HG03432 (cell line): ENCODE measurements at regions not wholly inside any gene's neighbourhood (a gene's known extent, or its start where the extent isn't known, plus 50 kb on each side); places are given as distances from the start of the nearest gene placed in this dataset.
"Not testable (repeated sequence)": the region's sequence is repeated elsewhere in the genome, so short reads cannot be mapped to it uniquely, and the experiment has no call there.

ENCODE experiments used
- ATAC-seq: cut with Tn5 transposase; IDR thresholded peaks from one replicate; pipeline ENCODE4 v1.9.1; 2021; ENCODE audit warnings: mild to moderate bottlenecking, moderate library complexity; ENCODE audit not compliant: unreplicated experiment

DNA sequence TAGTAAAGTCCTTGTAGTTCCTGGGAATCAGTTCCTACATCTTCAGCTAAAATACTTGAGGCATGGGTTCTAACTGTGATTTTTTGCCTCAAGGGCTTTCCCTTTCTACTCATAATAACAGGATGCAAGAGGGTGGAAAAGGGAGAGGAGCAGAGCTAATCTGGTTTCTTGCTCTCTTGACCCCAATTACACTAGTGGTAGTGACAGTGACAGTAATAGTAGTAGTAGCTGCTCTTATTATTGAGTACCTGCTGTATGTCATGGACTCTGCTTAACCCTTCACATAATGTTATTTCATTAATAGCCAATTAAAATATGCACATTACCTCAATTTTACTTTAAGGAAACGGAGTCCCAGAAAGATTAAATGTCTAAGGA lies 214.8 kb upstream of the HNRNPA3 start:
- ATAC-seq = no peak

DNA sequence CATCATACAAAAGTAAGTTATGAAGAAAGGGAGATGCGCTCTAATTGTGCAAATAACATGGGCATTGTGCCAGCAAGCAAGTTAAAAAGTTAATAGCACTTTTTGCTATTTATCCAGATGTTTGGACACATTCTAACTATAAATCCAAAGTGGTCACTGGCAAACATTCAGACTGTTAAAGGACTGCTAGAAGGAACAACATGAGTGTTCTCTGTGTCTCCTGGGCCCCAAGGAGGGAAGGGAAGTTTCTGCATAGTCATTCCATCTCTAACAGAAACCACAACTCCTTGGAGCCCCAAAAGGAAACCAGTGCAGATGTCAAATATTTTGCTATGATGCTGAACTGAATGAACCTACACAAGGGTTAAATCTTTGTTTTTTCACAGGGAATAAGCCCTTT lies 213.3 kb upstream of the HNRNPA3 start:
- ATAC-seq = peak; percentile 88

DNA sequence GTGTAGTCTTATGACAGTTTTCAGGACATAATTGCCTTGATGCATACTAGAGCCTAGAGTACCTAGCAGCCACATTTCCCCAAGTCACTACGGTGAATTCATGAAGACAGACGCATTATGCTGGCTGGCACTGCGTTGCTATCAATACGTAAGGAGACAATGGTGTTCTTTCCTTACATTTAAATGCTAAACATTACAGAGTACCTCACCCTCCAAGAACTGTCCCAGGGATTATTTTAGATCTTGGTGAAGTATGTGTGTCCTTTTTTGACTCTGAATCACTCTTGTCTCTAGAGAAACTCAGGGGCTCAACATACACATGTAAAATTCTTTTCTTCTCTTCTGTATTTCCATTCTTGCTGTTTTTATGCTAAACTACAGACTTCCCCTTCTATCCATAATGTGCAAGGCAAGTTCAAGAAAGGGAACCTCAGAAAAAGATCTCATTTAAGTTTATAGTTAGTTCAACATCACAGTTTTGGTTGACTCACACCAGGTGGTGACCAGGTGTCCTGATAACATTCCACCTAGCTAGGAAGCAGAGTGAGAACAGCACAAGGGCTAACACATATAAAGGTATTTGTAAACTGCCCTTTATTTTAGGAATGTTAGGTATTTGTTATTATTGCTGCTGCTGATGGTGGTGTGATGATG lies 212.4 kb upstream of the HNRNPA3 start:
- ATAC-seq = no peak

DNA sequence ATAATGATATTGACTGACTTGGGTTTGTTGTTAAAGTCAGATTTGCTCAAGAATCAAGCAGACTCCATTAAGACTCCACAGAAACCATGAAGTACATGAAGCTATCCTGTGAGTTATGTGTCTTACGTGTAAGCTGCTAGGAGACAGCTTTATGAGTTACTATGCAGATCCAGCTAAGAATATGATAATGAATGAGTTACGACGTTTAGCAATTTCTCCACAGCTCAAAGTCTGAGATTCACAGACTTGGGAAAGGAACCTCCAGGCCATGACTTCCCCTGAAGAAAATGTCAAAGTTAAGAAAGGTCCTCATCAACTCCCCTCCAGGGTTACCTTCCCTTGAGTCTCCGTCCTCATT lies 211.9 kb upstream of the HNRNPA3 start:
- no peak for ATAC-seq

DNA sequence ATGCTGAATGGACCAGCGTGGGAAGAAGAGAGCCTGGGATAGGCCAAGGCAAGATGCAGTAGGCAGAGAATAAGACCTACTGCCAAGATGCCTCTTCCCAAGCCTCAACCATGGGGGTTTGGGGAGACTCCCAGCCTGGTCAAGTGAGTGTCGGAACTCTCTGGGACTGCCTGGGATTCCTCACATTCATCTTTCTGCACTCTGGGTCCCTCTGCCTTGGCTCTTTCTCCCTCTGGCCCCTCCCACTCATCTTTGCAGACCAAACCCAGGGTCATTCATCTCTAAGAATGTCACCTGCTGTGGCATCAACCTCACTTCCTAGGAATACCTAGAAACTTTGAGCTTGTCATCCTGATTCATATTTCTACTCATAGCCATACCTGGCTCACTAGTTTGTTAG lies 211.3 kb upstream of the HNRNPA3 start:
- ATAC-seq = no peak

DNA sequence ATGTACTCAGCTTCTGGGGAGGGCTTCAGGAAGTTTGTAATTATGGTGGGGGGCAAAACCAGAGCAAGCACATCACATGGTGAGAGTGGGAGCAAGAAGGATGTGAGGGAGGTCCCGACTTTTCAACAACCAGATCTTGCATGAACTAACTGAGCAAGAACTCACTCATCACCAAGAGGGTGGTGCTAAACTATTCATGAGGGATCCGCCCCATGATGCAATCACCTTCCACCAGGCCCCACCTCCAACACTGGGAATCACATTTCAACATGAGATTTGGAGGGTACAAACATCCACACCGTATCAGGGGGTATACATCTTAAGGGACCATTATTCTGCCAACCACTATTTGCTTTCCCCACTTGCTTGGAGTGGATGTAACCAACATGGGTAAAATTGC lies 209.6 kb upstream of the HNRNPA3 start:
- no peak for ATAC-seq

DNA sequence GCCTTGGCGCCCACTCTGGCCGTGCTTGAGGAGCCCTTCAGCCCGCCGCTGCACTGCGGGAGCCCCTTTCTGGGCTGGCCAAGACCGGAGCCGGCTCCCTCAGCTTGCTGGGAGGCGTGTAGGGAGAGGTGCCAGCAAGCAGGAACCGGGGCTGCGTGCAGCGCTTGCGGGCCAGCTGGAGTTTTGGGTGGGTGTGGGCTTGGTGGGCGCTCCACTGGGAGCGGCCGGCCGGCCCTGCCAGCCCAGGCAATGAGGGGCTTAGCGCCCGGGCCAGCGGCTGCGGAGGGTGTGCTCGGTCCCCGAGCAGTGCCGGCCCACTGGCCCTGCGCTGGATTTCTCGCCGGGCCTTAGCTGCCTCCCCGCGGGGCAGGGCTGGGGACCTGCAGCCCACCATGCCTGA lies 204.9 kb upstream of the HNRNPA3 start:
- not testable (repeated sequence) for ATAC-seq

DNA sequence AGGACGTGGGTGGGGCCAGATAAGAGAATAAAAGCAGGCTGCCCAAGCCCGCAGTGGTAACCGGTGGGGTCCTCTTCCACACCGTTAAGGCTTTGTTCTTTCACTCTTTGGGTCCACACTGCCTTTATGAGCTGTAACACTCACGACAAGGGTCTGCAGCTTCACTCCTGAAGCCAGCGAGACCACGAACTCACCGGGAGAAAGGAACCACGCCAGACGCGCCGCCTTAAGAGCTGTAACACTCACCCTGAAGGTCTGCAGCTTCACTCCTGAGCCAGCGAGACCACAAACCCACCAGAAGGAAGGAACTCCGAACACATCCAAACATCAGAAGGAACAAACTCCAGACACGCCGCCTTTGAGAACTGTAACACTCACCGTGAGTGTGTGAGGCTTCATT lies 203.9 kb upstream of the HNRNPA3 start:
- not testable (repeated sequence) for ATAC-seq

DNA sequence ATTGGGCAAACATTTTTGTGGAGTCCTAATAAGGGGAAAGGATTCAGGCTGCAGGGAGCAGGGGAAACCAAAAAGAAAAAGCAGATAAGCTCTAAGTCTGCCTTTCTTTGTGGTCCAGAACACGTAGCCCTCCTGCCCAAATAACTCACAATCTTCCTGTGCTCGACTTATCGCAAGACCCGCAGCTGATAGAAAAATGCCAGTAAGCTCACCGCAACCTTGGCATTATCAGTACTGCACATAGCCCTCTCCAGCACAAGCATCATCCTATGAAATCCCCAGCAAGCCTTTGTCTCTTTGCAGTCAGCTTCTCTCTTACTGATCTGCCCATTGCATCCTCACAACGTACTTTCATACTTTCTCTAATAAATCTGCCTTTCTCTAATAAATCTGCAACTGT lies 202.4 kb upstream of the HNRNPA3 start:
- ATAC-seq = no peak

DNA sequence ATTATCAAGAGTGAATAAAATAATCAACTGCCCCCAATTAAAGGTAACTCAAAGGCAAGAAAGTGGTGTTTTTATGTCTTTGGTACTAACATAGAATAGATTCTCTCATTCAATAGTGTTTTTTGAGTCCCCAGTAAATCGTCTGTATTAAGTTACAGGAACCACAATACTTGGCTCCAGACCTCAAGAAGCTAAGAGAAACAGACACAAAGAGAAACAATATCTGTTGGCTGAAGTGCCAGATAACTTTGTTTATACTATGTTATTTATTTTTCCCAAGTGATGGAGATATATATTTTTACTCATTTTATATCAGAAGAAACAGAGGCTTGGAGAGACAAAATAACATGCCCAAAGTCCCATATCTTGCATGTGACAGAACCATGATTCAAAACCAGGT lies 201.7 kb upstream of the HNRNPA3 start:
- no peak for ATAC-seq

DNA sequence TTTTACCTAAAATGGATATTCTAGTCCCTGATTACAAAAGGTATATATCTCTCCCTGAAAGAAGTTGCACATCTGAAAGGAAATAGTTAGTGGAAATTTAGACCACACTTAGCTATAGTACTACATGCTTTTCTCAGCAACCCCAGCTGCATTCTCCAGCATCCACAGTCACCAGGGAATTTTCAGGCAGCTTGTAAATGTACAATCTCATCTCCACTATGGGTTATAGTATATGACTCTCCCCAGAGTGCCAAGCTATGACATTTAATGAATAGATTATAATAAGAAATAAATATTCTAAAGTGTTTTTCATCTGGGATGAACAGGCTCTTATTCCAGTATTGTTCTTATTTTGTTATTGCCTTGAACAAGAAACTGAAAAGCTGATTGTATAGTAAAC lies 197.6 kb upstream of the HNRNPA3 start:
- ATAC-seq = no peak

DNA sequence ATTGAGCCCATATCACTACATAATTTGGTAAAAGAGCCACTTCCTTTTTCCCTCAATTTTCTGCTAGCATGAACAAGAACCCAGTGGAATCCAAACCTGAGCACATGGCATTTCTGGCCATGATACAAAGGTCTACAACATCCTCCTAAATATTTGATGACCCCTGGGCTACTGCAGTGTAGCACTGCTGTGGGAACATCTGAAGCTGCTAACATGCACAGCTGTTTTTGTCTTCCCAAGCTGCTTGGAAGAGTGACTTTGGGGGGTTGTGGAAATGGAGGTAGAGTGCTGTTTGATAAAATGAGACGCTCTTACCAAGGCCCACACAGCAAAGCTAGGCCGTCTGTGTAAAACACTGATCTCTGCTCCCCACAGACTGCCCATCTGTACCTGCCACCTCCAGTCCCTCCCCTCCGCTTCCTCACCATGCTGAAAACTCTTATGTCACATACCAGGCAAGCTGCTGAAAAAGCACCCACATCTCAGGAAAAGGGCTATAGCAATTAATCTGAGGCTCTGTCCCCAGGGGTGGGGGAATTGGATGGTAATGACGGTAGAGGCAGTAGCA lies 197.2 kb upstream of the HNRNPA3 start:
- no peak for ATAC-seq

DNA sequence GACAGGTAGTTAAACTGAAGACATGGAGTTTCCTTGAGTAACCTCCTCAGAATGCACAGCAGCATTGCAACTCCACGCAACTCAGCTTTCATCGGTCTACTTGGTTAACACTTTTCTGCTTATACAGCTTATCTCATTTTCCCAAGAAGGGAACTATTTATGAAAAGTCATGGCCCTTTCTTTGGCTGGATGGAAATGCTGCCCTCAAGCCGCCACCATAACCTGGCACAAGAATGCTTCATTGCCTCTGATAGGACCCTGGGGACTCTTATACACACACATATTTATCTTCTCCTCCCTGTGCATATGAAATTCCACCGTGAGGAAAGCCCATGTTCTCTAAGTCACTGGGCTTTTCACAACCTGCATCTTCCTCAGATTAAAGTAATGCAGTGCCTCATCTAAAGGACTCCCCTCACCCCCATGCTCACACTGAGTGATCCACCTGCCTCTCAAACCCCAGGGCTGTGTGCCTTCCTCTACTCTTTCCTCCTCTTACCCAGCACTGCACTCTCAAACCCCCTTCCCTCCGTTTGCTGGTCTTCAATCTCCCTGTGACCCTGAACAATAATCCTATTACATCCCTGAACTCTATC lies 192.0 kb upstream of the HNRNPA3 start:
- ATAC-seq = no peak

DNA sequence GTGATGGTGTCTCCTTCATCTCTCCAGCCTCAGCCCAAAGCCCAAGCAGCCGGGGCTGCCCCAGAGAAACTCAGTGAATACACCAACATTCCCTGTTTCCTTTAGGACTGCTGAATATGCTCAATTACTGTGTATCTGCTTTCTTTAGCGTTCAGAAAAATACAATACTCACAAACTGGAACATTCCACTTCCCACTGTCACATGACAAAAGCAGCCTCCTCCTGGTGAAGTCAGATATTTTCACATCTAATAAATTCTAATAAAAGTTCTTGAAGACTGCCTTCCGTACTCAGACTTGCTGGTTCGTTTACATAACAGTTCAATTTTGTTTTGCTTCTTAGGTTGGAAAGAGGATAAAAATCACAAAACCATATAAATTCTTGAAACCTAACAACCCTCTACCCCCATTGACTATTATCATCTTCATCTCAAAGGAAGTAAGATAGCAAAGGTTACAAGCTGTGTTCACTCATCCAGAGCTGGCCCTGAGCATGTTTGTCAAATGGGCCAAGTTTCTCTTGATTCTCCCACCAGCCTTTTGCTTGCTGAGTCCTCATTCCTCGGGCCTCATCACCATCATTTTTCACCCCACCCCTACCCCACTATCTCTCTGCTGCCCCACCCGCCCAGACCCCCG lies 190.8 kb upstream of the HNRNPA3 start:
- ATAC-seq = no peak

DNA sequence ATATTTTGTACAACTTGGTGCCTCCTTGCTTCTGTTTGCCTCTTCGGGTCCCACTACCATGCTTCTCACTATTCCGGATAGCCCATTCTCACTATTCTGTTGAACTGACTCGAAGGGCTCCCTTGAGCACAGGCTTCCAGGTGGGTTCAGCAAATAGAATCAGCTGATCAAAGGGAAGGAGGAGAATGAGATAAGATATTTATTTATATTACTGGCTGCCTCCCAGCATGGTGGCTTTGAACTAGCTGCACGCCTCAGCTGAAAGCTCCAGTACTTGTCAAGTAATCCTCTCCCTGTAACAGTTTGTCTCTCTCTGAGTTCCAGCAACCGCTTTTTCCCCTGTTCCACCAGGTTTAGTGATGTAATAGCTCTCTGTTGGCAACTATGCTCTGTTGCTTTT lies 187.8 kb upstream of the HNRNPA3 start:
- no peak for ATAC-seq

DNA sequence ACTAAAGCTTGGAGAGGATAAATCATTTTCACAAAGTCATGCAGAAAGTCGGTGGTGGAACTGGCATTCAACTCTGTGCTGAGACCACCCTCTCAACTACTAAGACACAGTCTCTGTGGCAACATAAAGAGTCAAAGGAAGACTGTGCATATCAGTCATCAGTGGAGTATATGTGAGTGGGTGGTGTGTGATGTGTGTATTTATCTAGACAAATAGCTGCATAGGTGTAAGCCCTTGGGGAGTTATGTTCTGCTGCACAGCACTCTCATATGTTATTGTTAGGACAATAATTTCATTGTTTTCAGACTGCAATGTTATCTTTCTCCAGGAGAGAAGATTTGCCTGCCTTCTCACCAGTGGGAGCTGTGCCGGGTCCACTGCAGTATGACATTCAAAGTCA lies 186.3 kb upstream of the HNRNPA3 start:
- ATAC-seq = no peak

DNA sequence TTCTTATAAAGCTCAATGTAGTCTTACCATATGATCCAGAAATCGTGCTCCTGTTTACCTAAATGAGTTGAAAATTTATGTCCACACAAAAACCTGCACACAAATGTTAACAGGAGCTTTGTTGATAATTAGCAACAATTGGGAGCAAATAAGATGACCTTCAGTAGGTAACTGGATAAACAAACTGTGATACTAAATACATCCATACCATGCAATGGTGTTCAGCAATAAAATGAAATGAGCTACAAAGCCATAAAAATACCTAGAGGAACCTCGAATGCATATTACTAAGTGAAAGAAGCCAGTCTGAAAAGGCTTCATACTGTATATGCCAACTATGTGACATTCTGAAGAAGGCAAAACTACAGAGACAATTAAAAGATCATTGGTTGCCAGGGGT lies 185.6 kb upstream of the HNRNPA3 start:
- ATAC-seq = no peak

DNA sequence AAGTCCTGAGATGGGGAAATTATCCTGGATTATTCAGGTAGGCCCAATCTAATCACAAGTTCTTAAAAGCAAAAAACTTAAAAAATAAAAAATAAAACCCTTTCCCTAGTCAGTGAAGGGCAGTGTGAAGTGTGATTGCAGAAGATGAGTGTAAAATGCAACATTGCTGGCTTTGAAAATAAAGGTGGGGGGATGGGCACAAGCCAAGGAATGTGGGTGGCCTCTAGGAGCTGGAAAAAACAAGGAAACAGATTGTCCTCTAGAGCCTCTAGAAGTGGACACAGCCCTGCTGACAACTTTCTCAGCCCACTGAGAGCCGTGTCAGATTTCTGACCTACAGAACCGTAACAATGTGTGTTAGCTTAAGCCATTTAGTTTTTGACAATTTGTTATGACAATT lies 184.3 kb upstream of the HNRNPA3 start:
- ATAC-seq = no peak

DNA sequence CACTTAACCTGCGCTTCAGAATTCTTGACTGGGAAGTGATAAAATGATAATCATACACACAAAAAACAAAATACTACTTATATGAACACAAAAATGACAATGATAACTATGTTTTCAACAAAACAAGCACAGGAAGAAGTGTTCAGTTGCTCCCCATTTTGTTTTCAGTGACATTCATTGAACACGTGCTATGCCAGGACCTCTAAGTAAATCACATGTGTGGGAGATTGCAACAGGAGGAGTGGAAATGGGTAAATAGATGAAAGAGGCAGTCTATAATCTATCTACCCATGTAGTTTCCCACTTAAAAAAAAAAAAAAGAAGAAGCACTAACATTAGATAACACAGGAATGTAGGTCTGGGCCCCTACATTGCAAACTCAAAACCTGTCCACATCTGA lies 183.5 kb upstream of the HNRNPA3 start:
- no peak for ATAC-seq

DNA sequence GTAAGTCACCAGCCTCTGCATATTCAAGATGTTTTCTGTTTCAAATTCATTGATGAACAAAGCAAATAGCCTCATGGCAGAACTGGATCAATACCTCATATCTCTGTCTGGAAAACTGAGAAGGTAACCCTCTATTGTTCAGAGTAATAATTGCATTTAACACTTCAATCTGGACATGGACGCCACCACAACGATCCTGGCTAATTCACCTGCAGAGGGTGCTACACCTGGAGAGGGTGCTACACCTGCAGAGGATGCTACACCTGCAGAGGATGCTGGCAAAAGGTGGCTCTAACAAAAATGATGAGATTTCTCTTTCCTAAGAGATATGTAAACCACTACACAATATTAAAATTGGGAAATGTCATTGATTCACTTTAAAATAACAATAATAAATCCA lies 183.1 kb upstream of the HNRNPA3 start:
- no peak for ATAC-seq

DNA sequence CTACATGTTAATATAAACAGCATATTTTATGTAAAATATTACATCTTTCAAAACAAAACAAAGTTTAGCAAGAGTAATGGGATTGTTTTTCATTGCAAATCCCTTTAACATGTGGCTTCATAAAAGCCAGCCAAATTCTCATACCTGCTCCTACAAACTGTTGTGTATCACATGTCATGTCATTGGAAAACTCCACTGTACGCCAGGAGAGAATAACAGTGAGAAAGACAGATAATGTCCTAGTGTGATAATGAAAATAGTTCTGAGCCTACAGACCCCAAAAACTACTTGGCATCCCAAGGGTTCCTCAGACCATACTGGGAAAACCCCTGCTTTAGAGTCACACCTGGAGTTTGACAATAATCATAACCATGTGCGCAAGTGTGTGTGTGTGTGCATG lies 182.7 kb upstream of the HNRNPA3 start:
- no peak for ATAC-seq

DNA sequence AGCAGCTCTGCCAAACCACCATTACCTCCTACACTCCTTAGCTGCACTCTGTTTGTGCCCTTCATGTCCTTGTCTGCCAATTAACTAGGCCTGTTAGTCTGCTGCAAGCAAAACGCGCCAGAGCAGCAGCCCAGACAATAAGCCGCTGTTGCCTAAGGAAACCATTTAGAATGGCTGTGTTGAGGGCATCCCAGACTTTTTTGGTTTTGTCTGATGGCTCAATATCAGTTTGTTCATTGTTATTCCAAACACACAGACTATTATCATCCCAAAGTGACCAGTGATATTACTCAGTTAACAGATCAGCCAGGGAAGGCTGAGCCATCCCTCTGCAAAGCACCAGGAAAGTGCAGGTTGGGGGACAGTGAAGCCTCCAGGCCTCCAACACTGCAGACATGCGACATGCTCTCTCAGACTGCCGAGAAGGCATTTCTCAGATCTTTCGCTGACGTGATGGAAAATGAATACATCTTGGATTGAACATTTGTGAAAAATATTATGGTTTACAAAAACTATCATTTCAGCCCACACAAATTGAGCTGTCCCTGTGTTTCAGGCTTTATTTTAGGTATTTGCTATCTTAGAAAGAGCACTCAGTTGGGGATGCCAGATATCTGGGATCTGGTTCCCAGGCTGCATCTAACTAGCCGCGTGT lies 182.0 kb upstream of the HNRNPA3 start:
- ATAC-seq = no peak
